ENCODE measurements at regions not wholly inside any gene's neighbourhood (a gene's known extent, or its start where the extent isn't known, plus 50 kb on each side); places are given as distances from the start of the nearest gene placed in this dataset.
"Not testable (repeated sequence)": the region's sequence is repeated elsewhere in the genome, so short reads cannot be mapped to it uniquely, and the experiment has no call there.

DNA sequence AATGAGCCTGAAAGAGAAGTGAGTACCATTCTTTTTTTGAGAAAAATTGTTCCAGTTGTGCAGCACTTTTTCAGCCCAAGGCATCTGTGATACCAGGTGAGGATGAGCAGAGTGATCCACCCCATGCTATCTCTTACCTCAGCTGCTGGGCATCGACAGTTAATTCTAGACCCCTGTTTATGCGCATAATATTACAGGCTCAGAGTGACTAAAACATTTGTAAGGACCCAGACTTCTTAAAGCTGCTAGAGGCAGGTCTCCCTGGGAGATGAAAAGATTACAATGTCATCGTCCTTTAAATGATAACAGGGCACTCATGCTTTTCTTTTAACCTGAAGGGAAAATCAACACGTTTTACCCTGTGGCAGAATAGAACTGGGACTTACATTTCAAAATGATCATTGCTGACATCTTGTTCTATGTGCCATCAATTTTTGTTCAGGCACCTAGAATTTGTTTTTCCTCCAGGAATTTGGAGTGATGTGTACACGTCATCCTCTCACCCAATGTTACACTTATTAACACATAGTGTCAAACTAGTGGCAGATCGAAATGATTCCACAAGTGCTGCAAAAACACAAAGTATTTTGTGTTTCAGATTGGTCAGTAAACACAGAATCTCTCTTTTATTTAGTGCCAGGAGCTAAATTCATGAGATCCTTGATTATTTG, 684.6 kb downstream of the UTRN start:
- WGBS = 56% methylated on average over 6 of the region's 6 CpGs
- no peak for DNase-seq (ENCODE audit: low spot score in 2 of 2)
- H3K27me3 ChIP-seq = no peaks in the 10 kb centered on the region

DNA sequence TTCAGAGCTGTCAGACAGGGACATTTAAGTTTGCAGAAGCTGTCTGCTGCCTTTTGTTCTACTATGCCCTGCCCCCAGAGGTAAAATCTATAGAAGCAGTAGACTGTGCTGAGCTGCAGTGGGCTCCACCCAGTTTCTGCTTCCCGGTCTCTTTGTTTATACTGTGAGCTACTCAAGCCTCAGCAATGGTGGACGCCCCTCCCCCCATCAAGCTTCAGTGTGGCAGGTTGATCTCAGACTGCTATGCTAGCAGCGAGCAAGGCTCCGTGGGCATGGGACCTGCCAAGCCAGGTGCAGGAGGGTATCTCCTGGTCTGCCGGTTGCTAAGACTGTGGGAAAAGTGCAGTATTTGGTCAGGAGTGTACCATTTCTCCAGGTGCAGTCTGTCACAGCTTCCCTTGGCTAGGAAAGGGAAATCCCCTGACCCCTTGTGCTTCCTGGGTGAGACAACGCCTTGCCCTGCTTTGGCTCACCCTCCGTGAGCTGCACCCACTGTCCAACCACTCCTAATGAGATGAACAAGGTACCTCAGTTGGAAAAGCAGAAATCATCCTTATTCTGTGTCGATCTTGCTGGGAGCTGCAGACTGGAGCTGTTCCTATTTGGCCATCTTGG, 692.2 kb downstream of the UTRN start:
- WGBS = 44% methylated on average over 7 of the region's 8 CpGs
- H3K4me3 ChIP-seq; H3K4me1 ChIP-seq; H3K27ac ChIP-seq; H3K36me3 ChIP-seq; DNase-seq (ENCODE audit: low spot score in 2 of 2); H3K27me3 ChIP-seq; H3K9me3 ChIP-seq: not testable (repeated sequence)

More for the DNA sequence above, 684.6 kb downstream of the UTRN start:
- no peak for TF ChIP-seq POLR2A (IDR thresholded peaks at IDR 0.05)
- no peak for TF ChIP-seq POLR2AphosphoS5 (IDR thresholded peaks at IDR 0.05)
- TF ChIP-seq, protein P1, sequence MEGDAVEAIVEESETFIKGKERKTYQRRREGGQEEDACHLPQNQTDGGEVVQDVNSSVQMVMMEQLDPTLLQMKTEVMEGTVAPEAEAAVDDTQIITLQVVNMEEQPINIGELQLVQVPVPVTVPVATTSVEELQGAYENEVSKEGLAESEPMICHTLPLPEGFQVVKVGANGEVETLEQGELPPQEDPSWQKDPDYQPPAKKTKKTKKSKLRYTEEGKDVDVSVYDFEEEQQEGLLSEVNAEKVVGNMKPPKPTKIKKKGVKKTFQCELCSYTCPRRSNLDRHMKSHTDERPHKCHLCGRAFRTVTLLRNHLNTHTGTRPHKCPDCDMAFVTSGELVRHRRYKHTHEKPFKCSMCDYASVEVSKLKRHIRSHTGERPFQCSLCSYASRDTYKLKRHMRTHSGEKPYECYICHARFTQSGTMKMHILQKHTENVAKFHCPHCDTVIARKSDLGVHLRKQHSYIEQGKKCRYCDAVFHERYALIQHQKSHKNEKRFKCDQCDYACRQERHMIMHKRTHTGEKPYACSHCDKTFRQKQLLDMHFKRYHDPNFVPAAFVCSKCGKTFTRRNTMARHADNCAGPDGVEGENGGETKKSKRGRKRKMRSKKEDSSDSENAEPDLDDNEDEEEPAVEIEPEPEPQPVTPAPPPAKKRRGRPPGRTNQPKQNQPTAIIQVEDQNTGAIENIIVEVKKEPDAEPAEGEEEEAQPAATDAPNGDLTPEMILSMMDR (IDR thresholded peaks at IDR 0.05) = no peak
- TF ChIP-seq EP300 (IDR thresholded peaks at IDR 0.05) = no peak
- Histone ChIP-seq H3K4me1 (no peaks in the 10 kb centered on the region), H3K27ac (no peak overlapping the region), H3K4me3 (no peak overlapping the region), H3K9me3 (no peaks in the 10 kb centered on the region), H3K36me3 (no peaks in the 10 kb centered on the region)

GRCh38 chr6:144978208-144978607, 693.1 kb downstream of the UTRN start:
- H3K9me3 ChIP-seq = no peaks in the 10 kb centered on the region
- no peak overlapping the region for H3K4me3 ChIP-seq
- H3K27me3 ChIP-seq = no peaks in the 10 kb centered on the region
- DNase-seq (ENCODE audit: low spot score in 2 of 2) = no peak
- H3K4me1 ChIP-seq = no peaks in the 10 kb centered on the region
- TF ChIP-seq, protein P1 (IDR thresholded peaks at IDR 0.05) = no peak
- no peak for TF ChIP-seq POLR2AphosphoS5 (IDR thresholded peaks at IDR 0.05)
- TF ChIP-seq POLR2A (IDR thresholded peaks at IDR 0.05) = no peak
- no peak for TF ChIP-seq EP300 (IDR thresholded peaks at IDR 0.05)
- H3K36me3 ChIP-seq = no peaks in the 10 kb centered on the region
- no peak overlapping the region for H3K27ac ChIP-seq

GRCh38 chr6:144986271-144986670, 701.1 kb downstream of the UTRN start:
- Histone ChIP-seq H3K36me3 (no peaks in the 10 kb centered on the region), H3K4me1 (no peaks in the 10 kb centered on the region), H3K27ac (no peak overlapping the region), H3K9me3 (no peaks in the 10 kb centered on the region), H3K4me3 (no peak overlapping the region), H3K27me3 (no peaks in the 10 kb centered on the region)
- DNase-seq (ENCODE audit: low spot score in 2 of 2) = no peak
- 80% methylated on average over 1 of the region's 2 CpGs for WGBS
- TF ChIP-seq, protein P1 (IDR thresholded peaks at IDR 0.05) = no peak
- no peak for TF ChIP-seq POLR2AphosphoS5 (IDR thresholded peaks at IDR 0.05)
- no peak for TF ChIP-seq POLR2A (IDR thresholded peaks at IDR 0.05)
- TF ChIP-seq EP300 (IDR thresholded peaks at IDR 0.05) = no peak

DNA sequence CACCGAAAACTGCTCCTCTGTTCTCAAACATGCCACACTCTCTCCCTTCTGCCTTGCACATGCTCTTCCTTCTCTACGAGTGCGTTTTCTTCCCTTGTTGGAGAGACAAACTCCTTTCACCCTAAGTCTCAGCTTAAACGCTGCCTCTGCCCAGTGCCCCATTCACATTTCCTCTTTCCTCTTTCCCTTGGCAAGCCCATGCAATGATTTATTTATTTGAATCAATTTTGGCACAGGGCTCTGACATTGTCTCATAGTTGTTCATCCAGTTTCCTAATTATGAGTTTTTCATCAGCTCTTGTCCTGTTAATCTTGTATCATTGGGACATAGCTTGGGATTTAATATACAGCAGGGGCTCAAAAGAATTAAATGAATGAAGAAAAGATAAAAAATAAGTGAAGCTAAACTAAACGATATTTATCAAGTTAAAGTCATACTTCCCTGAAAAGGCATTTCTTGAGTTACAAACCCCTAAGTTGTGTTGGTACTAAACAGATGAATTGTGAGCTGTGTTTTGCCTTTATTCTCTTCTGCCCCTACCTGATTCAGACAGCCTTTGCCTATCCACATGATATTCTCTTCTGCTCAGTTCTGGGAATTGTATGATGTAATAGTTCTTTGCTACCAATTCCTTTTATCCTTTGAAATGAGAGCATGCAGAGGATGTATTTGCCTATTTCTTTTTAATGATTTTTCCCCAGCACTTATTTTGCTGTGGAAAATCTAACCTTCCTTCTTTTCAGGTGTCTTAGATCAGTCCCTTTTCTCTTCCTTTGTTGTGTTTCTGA, 704.4 kb downstream of the UTRN start:
- DNase-seq (ENCODE audit: low spot score in 2 of 2) = no peak
- TF ChIP-seq, protein P1 (IDR thresholded peaks at IDR 0.05) = no peak
- TF ChIP-seq POLR2A (IDR thresholded peaks at IDR 0.05) (no peak), POLR2AphosphoS5 (IDR thresholded peaks at IDR 0.05) (no peak), EP300 (IDR thresholded peaks at IDR 0.05) (no peak)
- H3K27me3 ChIP-seq = no peaks in the 10 kb centered on the region
- no peak overlapping the region for H3K27ac ChIP-seq
- H3K9me3 ChIP-seq = no peaks in the 10 kb centered on the region
- no peaks in the 10 kb centered on the region for H3K36me3 ChIP-seq
- no peaks in the 10 kb centered on the region for H3K4me1 ChIP-seq
- no peak overlapping the region for H3K4me3 ChIP-seq
- 30% methylated on average over 5 of the region's 5 CpGs for WGBS

All from suprapubic skin (tissue), 4 donors.